ENCODE measurements at regions not wholly inside any gene's neighbourhood (a gene's known extent, or its start where the extent isn't known, plus 50 kb on each side); places are given as distances from the start of the nearest gene placed in this dataset.
"Not testable (repeated sequence)": the region's sequence is repeated elsewhere in the genome, so short reads cannot be mapped to it uniquely, and the experiment has no call there.

DNA sequence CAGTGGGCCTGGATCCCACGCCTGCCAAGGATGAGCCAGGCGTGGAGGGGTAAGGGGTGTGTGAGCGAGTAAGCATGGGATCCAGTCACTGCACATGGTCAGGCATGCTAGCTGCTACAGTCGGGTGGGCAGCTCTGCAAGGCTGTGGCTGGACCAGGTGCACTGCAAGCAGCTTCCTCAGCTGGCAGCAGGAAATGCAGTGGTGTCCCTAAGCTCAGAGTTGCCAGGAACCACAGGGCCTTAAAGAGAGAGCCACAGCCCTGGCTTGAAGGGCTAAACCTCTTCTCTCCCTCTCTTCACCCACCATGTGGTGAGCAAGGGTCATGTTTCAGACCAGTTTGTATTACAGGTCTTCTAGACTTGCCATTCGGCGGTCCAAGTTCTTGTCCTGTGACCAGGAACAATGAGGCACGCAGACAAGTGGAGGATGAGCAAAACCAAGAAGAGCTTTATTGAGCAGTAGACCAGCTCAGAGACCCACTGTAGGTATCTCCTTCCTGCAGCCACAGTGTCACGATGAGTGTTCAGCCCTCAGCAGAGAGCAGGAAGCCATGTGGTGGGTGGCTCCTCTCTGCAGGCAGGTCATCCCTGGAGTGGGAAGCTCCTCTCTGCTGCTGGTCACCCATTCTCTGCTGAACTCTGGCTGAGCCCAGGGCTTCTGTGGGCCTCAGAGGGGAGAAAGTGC lies 511.9 kb downstream of the PYDC2 start:
- no peak for DNase-seq

DNA sequence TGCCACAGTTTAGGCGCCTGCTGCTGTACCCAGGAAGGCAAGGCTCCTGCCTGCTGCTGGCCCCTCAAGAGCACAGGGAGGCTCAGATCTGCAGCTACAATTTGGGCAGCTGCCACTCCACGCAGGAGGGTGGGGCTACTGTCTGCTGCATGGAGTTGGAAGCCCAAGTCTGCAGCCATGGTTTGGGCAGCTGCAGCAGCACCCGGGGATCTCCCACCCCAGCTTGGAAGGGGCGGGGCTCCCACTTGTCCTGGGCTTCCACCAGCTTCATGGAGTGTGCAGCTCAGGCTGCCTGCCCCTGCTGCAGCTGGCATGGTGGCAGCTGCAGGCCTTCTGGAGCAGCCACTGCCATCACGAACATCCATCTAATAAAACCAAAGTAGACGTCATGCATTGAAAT lies 512.9 kb downstream of the PYDC2 start:
- DNase-seq, result no peak

DNA sequence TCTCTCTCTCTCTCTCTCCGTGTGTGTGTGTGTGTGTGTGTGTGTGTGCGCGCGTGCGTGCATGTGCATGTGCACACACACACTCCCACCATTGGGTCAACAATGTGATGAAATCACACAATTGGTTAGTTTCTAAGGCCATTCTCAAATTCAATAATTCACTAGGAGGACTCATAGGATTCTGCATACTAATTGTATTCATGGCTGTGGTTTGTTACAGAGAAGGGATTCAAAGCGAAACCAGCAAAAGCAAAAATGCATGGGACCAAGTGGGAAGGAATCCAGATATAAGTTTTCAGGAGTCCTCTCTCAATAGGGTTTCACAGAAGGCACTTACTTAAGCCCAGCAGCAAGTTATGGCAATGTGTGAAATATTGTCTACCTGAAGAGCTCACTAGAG lies 515.0 kb downstream of the PYDC2 start:
- DNase-seq, result no peak

DNA sequence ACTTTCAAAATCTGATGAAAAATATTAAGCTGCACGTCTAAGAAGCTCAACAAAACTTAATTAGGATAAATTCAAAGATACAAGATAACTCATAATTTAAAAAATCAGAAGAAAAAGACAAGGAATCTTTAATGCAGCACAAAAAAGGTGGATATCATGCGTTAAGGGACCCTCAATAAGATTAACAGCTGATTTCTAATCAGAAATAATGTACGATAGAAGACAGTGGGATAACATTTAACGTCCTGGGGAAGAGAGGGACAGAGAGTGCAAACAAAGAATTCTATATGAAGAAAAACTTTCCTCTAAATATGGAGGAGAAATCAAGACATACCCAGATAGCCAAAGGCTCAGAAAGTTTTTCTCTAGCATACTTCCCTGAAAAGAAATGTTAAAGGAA lies 519.5 kb downstream of the PYDC2 start:
- DNase-seq, result no peak

DNA sequence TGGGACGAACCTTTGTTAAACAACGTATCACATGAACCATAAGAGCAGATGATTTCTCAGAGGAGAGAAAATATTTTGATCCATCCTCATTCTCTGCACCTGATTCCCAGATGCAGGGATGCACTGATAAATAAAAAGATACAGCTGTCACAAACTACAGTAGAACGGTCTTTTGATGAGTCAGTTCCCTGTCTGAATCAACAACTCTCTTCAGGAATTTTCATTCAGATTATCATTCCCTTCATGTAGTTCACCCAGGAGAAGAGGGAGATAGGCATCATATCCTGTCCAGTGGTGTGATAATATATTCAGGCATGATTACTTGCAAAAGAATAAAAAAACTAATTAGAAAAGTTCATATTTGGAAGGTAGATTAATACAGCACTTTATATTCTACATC lies 521.5 kb downstream of the PYDC2 start:
- no peak for DNase-seq

DNA sequence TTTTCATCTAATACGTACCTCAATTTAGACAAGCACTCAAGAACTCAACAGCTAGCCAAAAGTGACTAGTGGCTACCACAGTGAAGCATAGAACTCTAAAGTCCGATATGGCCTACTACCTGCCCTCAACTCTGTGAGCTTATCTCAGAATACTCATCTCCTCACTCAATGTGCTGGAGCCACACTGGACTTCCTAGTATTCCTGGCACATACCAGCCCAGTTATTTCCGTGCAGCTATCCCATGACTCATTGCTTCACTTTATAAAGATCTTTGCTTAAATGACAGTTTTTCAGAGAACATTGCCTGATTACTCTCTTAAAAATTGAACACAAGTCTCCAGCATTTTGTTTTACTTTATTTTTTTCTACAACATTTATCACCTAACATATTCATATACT lies 524.7 kb downstream of the PYDC2 start:
- DNase-seq, result no peak

DNA sequence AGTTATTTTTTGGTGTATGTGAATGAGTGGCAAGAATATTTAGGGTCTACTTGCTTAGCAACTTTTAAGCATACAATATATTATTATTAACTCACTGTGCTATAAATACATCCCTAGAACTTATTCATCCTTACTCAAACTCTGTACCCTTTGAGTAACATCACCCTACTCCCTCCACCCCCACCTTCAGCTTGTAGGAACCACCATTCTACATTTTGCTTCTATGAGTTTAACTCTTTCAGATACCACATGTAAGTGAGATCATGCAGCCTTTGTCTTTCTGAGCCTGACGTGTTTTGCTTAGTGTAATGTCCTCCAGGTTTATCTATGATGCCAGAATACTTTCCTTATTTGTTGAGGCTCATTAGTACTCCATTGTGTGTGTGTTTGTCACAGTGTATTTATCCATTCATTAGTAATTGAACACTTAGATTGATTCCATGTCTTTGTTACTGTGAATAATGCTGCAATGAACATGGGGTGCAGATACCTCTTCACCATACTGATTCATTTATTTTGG lies 526.9 kb downstream of the PYDC2 start:
- no peak for DNase-seq

DNA sequence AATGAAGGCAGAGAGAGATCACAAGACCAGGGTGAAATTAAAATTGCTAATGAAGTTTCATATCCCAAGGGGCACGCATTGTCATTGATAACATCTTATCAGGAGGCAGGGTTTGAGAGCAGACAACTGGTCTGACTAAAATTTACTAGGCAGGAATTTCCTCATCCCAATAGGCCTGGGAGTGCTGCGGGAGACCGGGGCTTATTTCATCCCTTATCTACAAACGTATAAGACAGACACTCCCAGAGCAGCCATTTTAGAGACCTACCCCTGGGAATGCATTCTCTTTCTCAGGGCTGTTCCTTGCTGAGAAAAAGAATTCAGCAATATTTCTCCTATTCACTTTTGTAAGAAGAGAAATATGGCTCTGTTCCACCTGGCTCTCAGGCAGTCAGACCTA lies 533.0 kb downstream of the PYDC2 start:
- DNase-seq, result not testable (repeated sequence)

DNA sequence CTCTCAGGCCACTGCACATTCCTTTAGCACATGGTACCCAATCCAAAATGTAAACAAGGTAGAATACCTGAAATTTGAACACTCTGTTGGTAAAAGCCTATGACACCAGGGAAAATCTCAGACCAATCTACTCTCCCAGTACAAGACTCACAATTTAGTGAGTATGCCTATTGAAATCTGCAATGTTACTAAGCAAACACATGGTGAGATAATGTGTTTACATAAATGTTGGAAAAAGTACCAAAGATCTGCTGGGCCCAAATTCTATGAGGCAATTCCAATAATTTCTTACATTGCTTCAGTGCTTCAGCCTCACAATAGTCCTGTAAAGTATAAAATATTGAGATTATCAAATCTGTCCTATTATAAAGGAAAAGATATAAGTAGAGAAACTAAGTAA lies 536.1 kb downstream of the PYDC2 start:
- no peak for DNase-seq

DNA sequence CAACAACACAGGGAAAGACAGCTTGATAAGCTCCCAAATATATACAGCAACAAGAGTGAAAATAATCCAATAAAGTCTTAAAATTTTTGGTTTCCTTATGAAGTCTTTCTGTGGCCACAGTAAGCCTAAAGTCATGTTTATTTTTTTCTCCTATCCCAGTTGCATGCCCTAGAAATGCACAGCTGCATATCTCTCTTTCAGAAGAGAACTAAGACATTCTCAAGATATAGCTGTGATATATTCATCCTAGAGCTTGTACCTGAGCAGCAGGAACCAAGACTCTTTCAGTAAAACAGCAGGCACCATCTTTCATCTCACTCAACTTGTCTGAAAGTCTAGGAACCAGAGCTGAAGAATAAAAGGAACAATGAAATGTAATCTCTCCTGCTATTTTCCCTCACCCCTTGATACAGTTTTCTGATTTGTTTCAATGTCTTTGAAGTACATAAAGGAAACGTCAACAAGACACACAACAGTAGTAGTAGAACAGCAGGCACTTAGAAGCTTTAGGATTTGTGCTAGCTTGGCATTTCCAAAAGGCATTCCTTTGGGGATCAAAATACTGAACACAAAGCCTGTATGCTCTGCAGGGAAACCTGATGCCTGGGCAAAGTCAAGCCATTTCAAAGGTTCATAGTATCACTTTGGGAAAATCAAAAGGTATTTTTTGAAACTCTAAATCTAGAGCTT lies 536.8 kb downstream of the PYDC2 start:
- no peak for DNase-seq

DNA sequence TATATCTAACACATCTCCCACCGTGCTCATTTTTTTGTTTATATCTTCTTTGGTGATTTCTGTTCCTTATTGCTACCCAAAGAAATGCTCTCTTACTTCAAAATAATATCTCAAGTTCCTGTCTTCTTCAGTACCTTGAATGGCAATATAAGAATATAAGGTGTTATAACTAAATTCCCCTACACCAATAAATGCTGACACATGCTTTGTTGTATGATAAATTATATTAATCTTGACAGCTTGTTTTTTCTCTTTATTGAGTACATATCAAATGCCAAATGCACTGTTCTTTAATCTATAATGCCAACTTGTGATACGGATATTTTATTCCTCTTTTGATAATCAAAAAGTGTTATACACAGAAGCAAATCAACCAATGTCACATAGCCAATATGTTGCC lies 540.3 kb downstream of the PYDC2 start:
- DNase-seq, result no peak

DNA sequence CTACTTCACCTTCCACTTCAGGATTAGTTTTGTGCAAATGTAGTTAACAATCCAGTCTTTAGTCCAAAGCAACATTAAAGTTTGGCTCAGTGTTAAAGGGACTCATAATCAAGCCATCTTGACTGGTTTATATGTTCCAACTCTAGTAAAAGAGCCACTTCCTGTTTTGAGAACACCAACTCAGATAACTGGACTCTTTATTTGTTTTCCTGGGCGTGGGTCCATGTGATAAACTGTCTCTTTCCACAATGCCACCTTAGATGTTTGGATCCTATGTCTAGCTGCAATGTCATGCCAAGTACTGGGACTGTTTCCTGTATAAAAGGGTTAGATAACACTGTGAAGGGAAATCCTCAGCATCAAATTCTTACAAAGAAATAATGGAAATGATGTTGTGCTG lies 545.0 kb downstream of the PYDC2 start:
- no peak for DNase-seq

DNA sequence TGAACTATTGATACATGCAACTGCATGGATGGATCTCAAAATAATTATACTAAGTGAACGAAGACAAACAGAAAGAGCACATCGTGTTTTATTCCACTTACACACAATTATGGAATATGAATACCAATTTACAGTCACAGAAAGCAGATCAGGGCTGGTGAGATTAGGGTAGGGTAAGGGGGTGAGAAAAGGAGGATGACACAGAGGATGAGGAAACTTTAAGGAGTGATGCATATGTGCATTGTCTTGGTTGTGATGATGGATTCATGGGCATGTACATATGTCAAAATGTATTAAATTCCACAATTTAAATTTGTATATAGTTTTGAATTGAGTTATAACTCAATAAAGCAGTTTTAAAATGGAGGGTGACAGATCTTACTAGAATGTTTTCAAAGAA lies 548.9 kb downstream of the PYDC2 start:
- DNase-seq, result no peak

DNA sequence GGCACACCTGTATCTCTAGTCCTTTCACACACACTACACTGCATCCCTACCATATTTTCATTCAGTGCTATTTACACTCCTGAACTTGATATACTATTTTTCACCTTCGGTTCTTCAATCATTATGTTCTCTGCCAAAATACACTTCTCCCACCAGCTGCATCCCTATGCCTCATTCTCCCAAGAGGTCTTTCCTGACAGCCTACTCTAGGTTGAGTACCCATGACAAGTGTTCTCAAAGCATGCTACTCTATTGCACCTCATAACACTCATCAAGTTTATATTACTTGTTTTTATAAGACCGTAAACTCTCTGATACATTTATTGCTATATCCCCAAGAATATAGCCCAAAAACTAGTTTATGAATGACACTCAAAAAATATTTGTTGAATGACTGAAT lies 549.5 kb downstream of the PYDC2 start:
- no peak for DNase-seq

DNA sequence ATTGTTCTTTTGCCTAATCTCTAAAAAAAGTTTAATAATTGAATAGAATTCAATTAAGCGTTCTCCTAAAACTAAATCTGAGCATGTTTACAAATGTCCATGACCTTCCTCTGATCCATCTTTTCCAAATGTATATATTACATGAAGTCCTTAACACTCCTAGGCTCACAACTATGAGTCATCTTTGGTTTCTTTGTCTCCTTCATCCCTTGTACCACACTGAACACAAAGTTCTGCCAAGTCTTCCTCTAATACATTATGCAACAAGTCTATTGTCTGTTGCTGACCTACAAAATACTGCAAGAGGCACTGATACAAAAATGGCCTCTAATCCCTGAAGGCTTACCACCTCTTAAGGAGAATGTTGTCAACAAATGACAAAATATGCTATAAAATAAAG lies 550.2 kb downstream of the PYDC2 start:
- no peak for DNase-seq

DNA sequence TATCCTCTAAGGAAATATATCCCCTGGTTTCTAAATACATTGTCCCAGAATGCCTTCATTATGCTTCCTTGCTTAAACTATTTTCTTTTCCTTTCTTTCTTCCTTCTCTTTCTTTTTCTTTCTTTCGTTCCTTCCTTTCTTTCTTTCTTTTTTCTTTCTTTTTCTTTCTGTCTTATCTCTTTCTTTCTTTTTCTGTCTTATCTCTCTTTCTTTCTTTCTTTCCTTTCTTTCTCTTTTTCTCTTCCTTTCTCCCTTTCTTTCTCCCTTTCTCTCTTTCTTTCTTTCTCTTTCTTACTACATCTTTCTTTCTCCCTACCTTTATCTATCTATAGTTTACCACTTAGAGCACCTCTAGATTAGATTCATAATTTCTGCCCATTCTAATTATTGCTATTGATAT lies 552.1 kb downstream of the PYDC2 start:
- no peak for DNase-seq

DNA sequence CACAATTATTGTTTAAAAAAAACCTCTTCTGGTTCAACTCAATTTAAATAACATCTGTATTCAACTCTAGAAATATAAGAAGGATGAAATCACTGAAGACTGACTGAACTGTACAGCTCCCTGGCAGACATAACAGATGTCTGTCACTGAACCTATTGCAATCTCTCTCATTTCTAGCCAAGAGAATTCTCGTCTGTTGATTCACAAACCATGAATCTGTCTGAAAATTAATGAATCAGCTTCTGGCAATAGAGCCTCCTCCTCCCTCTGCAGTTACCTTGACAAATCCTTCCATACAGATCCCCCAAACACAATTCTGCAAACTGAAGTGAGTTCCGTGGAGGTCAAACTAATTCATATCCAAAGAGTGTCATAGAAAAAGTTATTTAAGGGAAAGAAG lies 561.4 kb downstream of the PYDC2 start:
- no peak for DNase-seq

DNA sequence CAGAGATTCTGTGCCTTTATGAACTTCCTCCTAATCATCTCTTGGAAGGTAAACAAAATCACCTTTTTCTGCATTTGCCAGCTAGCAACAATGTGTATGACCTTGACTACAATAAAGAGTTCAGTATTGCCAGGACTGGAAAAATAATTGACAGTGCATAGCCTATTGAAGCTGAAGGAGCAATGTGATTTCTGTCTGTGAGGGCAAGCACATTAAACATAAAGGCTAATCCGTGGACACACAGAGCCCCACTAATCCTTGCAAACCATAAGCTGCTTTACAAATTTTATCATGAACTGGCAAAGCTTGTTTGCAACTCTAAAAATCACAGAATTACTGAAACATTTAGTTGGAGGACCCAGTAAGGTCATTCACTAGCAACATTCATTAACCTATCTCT lies 563.8 kb downstream of the PYDC2 start:
- no peak for DNase-seq

DNA sequence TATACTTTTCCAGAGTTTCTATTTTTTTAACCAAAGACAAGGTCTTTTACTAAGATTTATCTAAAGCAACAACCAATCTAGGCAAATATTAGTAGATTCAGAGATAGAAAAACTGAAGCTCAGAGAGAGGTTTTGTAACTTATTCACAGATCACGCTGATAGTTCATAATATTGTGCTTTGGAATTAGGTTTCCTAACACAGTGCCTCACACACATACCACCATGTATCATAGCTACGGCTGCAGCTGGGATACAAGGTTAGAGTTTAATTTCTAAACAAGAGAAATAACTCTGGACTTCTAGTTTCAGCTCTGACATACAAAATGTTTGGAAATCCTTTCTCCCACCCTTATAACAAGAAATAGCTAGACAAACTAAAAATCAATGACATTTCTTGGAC lies 565.7 kb downstream of the PYDC2 start:
- DNase-seq, result no peak

DNA sequence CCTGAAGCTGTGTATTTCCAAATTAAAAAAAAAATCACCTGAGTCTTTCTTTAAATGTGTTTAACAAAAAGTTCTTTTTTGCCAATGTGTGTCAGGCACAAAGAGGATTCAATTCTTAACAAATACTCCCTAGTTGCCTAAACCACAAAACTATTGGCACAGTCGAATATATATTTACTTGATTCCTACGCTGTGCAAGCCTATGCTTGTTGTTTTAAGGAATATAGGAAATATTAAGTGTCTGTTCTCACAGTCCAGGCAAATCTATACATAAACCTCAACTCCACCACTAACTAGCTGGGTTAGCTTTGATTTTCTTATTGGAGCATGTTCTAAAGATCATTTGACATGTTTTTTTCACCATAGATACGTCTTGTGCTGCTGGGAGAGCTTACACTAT lies 571.0 kb downstream of the PYDC2 start:
- DNase-seq, result no peak

DNA sequence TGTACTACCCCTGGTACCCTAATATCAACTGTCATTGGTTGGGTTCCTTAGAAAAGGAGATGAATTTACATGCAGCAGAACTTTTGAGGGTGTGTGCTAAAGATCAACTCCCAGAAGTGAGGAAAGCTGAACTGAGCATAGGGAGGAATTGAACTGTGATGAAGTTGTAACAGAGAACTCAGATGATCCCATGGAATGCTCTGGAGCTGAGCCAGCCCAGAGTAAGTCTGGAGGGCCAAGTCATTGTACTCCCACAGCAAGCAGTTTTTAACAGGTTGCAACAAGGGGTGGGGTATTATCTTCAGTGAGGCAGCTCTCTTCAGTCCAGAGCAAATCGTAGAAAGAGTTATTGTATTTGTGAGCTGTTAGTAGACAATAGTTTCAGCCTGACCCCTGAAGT lies 572.3 kb downstream of the PYDC2 start:
- DNase-seq, result no peak

DNA sequence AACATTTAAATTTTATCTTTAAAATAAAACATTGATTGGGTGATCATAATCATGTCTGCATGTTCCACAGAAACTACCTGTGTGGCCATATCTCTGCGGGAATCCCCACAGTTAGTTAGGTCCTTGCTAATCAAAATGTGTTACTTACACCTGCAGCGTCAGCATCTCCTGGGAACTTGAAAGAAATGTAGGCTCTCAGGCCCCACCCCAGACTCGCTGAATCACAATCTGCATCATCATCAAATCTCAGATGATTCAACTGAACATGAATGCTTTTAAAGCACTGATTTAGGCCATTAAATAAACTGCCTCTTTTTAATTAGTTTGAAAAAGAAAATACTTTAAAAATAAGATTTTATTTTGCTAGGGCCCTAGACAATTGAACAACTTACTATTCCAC lies 577.8 kb downstream of the PYDC2 start:
- DNase-seq, result no peak

DNA sequence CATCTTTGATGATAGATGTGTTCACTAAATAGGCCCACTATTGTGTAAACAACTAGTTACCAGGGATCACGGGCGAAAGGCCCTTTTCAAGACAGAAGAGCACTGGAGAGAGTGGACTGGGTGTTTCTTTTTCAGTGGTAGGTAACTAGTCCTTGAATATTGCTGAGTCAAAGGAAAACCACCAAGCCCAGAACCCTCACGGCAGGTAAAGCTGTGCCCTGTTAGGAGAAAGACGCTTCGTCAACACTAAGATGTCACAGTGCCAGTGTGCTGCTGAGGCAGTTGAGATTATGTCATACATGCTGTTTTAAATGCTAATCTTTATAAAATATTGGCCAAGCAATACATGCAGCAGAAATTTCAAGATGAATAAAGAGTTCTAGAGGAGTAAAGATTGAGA lies 578.6 kb downstream of the PYDC2 start:
- no peak for DNase-seq

DNA sequence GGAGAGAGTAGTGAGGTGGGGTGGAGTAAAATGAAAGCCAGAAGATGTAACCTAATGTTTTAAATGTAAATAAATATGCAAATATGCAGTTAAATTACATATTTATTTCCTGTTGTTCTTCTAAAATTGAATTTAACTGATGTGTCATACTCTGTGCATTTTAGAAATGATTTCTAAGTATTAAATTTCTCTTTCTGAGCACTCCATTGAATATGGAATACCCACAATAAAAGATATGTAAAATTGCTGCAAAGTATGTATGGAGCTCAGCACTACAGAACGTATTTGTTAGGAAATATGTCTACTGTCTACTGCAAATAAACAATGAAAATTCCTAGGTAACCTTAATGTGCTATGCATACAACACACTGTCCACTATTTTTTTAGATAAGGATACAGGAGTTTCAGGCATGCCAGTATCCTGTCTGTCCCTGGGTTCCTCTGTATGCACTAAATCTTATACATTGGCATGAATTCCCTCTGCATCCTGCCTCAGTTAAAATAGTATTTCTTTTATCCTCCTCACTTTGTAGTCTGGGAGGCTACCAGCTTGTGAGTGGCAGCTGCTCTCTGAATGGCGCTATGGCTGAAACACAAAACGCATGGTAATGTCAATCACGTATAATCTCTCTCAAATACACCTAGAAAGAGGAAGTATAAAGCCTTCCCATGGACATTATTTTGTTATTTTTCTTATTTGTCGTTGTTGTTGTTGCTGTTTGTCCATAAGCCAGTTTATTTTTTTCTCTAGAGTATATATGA lies 579.5 kb downstream of the PYDC2 start:
- DNase-seq, result no peak
